ENCODE measurements at regions not wholly inside any gene's neighbourhood (a gene's known extent, or its start where the extent isn't known, plus 50 kb on each side); places are given as distances from the start of the nearest gene placed in this dataset.

DNA sequence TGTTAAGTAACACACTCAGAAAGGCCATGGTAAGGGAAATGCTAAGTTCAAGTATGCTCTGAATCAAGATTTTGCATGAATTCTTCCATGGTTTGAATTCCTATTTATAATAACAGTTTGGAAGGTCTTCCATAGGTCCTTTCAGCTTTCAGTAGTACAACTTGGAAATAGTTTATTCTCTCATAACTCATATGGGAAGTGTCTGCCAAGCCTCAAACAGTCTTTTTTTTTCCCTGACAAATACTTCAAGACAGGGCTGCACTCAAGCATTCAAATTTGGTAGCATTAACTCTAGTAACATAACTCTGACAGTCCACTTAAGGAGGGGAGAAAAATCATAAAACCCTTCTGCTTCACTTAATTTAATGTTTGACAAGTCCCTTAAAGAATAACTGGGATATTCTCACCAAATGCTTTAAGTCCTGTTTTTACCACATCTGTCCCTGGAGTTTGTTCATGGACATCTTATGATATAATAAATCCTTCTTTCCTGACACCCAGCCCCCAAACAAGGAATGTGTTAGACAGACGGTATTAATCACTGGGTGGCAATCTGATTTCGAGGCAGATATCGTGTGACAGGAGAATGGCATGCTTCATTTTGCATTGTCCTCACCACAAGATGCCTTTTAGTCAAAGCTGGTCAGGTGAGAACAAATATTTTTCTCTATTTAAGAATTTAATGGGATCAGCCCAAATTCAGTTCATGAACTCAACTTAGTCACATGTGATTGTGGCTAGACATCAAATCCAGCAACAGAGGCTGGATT, 165.7 kb downstream of the BMP4 start:
- no peak for TF ChIP-seq SUPT5H (IDR thresholded peaks at IDR 0.05)
- no peak for TF ChIP-seq YY1 (IDR thresholded peaks at IDR 0.05; ENCODE audit: borderline replicate concordance in 1 of 3, control insufficient read depth in 1 of 3, extremely low read depth in 1 of 3, insufficient read depth in 3 of 3, insufficient read length in 1 of 3, insufficient replicate concordance in 2 of 3, low read depth in 1 of 3, low read length in 2 of 3)
- no peak for TF ChIP-seq ZNF311 (CRISPR knock-in tag; IDR thresholded peaks at IDR 0.05)
- TF ChIP-seq ZNF274 (IDR thresholded peaks at IDR 0.05; ENCODE audit: borderline replicate concordance, low read depth, low read length) = no peak
- no peak for TF ChIP-seq CTCF (IDR thresholded peaks at IDR 0.05 in 2 of 3, conservative IDR thresholded peaks at IDR 0.05 in 1 of 3; ENCODE audit: insufficient read depth in 2 of 3, low read depth in 1 of 3, low read length in 3 of 3)
- TF ChIP-seq, protein P1, sequence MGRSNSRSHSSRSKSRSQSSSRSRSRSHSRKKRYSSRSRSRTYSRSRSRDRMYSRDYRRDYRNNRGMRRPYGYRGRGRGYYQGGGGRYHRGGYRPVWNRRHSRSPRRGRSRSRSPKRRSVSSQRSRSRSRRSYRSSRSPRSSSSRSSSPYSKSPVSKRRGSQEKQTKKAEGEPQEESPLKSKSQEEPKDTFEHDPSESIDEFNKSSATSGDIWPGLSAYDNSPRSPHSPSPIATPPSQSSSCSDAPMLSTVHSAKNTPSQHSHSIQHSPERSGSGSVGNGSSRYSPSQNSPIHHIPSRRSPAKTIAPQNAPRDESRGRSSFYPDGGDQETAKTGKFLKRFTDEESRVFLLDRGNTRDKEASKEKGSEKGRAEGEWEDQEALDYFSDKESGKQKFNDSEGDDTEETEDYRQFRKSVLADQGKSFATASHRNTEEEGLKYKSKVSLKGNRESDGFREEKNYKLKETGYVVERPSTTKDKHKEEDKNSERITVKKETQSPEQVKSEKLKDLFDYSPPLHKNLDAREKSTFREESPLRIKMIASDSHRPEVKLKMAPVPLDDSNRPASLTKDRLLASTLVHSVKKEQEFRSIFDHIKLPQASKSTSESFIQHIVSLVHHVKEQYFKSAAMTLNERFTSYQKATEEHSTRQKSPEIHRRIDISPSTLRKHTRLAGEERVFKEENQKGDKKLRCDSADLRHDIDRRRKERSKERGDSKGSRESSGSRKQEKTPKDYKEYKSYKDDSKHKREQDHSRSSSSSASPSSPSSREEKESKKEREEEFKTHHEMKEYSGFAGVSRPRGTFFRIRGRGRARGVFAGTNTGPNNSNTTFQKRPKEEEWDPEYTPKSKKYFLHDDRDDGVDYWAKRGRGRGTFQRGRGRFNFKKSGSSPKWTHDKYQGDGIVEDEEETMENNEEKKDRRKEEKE (IDR thresholded peaks at IDR 0.05; ENCODE audit: borderline replicate concordance in 1 of 2, control insufficient read depth in 1 of 2, low read depth in 2 of 2, low read length in 1 of 2) = no peak
